Right kidney (tissue), 1 donor: ENCODE measurements at regions not wholly inside any gene's neighbourhood (a gene's known extent, or its start where the extent isn't known, plus 50 kb on each side); places are given as distances from the start of the nearest gene placed in this dataset.
"Not testable (repeated sequence)": the region's sequence is repeated elsewhere in the genome, so short reads cannot be mapped to it uniquely, and the experiment has no call there.

Experiments used
- DNase-seq: peaks from one replicate; pipeline ENCODE4 v3.0.0-alpha.2; 2016

DNA sequence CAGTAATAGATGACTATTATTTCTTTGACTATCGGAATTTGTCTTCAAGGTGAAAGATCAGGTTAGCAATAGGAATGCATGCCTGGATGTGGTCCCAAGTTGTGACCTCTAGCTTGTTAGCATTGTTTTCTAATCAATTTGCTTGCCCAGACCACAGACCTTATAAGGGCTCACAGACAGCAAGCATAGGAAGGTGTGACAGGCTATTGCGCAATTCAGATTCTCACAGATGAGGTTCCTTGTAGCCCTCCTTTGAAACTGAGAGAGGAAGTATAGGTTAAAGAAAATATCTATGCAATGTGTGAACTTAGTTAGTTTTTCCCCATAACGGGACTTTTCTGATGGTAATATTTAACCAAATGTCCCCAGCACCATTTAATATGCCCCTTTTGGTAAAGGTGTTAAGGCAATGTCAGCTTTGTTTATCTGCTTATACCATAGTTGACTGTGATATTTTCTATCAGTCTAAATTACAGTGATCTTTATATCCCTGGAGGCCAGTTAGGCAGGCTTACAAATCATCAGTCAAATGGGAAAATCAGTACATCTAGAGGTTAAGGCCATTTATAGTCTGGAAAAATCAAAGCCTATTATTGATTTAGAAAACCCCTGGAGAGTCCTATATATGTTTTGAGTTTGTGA, 168.1 kb upstream of the MBNL1 start:
- DNase-seq: no peak

DNA sequence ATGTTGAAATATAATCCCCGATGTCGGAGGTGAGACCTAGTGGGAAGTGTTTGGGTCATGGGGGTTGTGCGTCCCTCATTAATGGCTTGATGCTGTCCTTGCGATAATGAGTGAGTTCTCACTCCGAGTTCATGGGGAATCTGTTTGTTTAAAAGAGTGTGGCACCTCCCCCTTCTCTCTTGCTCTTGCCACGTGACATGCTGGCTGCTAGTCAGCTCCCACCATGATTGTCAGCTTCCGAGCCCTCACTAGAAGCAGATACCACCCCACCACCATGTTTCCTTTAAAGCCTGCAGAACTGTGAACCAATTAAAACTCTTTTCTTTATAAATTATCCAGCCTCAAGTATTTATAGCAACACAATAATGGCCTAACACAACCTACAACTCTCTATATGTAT, 166.3 kb upstream of the MBNL1 start:
- DNase-seq: no peak

DNA sequence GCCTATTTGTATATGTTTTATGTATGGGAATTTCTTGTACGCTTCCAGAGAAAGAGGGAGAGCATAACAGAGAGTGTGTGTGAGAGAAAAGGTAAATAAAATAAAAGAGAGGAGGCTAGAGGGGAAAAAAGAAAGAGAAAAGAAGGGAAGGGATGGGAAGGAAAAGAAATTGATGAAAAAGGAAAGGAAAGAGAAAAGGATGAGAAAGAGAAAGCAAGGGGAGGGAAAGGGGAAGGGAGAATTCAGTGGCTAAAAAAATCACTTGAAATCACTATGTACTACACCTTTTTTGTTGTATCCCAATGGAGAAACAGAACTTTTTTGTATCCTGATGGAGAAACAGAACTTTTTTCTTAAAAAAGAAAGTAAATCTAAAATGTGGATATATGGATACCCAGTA, 165.5 kb upstream of the MBNL1 start:
- DNase-seq: no peak

DNA sequence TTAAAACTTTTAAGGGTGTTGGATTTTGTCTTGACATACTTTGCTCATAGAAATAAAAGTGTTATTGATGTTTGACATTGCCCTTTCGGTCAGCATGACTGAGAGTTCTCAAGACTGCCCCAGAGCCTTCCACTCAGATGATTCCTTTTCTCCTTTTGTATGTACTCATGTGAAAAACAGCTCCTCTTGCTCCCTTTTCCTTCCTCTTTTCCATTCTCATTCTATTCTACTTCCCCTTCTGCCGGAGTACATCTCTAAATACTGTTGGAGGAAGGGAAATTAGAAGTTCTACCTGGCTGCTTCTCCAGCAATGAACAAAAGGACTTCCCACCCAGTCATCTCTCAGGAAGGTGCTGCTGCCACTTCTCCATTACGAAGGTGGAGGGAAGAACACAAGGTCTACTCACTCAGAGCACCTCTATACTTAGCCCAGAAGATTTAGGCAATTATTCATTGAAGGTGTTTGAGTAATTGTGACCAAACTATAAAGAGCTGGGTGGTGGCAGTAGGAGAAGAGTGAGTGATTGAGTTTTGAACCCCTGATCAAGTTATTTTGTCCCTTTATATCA, 163.8 kb upstream of the MBNL1 start:
- no peak for DNase-seq

DNA sequence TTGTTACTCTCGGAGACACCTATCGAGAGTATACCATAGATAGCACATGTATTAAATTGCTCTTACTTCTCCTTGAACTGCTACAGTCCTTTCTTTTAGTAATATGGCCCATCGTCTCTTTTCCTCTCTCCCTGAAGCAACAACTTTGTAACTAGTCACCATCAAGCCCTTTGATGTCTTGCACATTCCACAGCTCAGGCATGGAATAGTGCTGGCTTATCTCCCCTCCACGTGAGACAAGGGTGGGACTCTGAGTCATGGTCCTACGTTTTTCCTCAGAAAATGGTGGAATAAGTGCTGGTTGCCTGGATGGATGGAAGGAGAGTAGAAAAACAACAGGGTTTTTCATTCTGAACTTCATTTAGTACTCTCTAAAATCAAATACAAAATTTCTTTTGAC, 163.3 kb upstream of the MBNL1 start:
- no peak for DNase-seq

DNA sequence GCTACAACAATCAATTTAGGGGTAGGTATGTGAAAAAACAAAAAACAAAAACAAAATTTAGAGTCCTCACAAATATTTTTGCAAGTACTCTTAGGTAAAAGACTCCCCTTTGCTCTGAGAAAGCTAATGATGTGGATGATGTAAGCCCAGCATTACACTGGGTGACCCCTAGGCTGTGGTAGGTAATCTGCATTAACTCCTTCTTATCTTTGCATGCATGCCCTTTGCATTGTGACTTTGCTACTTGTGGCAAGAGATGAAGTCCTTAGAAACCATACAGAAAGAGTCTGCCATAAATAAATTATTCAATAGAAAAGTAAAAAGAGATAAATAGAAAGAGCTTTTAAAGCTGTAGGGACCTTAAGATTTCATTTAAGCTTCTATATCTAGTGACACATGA, 159.7 kb upstream of the MBNL1 start:
- DNase-seq: no peak

DNA sequence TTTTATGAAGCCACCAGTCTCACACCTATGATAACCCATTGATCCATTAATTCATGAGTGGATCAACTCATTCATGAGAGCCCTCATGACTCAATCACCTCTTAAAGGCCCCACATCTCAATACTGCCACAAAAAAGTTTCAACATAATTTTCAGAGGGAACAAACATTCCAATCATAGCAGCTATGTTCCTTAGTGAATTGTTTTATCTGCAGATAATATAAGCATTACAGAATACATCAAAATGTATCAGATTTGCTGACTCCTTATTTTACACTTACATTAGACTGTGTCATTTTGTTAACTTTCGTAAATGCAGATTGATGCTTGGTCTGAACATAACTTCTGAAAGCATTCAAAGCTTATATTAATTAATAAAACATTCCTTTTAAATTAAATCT, 155.3 kb upstream of the MBNL1 start:
- DNase-seq: no peak

DNA sequence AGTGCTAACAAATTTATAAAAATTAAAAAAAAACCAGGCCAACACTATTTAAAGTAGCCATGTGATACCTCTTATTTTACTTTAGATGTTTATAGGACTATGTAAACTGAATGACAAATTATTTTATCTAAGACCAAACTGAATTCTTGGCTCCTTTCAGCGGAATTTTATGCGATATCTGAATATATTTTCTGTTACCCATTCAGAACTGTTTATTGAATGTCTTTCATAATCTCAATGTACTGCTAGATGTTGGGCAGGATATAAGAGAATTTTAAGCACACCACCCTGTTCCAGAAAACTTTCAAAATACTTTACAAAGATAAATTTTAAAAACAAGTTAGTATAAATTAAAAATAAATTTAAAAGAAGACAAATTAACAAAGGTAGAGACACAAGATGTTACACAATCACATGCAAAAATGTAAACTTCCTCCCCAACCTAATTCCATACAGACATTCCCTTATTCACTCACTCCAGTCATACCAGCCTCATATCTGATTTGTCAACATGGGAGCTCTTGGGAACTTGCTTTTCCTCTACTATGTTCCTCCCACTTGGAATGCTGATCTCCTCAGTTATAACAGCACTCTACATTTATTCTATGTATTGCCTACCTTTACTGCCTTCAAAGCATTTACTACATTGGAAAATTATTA, 154.6 kb upstream of the MBNL1 start:
- no peak for DNase-seq

DNA sequence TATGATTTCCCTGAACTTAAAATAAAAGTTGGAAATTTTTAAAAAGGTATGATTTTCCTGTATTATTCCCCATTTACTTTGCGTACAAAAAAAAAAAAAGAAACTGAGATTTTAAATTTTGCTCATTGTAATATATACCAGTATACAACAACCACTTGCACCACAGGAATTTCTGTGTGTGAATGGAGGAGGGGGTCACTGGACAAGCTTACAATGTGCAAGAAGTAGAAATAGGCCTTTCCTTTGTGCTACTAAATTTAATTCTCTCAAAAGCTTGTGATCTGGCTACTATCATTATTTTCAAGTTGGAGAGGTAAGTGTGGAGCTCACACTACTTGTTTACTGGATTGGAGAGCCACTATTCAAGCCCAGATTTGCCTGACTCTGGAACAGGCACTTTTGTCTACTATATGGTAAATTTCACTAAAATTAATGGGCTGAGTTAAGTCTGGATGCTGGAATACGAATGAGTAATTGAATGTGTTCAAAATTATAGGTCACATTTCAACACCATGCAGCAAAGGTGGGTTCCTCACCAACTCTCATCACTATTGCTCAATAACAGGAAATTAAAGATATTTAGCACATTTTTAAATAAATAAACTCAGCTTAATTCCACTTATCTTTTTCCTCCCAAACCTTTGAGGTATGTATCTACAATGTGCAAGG, 148.0 kb upstream of the MBNL1 start:
- no peak for DNase-seq

DNA sequence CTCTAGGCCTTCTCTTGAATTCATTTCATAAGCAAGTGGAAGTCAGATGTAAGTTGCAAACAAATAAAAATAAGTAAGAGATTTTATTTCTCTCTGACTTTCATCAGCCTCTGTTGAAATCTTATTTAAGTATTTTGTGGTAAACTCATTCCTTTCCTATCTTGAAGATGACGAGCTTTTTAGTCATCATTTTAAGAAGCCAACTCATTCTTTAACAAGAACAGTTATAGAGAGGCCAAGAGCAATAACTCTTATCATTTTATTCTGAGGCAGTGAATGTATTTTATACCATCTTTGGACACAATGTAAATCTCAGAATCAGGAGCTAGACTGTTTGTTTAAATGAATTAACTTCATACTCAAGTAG, 147.5 kb upstream of the MBNL1 start:
- DNase-seq: no peak

DNA sequence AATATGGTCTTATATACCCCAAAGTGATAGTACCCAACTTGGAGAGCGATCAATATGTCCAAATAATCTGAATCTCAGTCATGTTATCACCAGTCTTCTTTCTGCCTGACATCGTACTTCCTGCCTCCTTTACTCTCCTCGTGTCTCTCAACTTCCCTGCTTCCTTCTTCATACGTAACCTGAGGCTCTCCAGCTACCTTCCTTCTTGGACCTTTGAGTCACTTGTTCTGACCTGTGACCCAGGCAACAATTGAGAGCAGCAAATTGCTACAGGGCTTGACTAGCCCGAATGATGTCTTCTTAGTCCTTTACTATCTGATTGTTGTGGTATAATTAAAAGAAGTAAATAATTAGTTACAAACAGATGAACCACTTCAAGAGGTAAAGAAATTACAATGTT, 145.9 kb upstream of the MBNL1 start:
- no peak for DNase-seq

DNA sequence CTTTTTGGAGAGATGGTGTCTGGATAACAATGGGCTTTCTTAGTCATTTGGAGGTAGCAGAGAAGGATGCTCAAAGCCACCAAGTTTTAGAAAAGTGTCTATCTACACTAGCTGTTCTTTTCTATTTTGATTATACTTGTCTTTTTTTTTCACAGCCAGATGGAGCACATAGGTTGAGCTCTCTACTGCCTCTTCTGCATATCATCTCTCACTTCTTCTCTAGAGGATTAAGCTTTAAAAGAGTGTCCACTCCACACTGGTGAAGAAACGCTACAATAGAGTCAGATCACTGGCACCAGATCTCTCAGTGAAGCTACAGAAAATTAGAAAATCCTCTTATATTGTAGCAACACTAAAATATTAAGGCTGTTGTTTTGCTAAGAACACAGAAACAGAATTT, 145.3 kb upstream of the MBNL1 start:
- no peak for DNase-seq

DNA sequence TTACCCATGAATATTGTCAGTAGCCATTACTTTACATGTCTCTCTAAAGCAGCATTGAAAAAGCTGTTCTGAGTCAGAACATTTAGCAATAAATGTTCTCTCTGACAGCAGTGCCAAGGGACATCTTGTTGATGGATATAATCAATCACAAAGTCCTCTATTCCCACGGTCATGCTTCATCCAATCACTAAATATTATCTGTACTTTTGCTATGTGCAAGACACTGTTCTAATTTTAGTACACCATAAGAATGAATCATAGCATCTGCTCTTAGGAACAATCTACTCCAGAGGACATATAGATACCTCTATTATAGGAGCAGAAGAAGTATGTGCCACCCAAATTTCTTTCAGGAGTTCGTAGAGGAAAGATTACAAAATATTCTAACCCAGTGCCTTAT, 142.5 kb upstream of the MBNL1 start:
- no peak for DNase-seq

DNA sequence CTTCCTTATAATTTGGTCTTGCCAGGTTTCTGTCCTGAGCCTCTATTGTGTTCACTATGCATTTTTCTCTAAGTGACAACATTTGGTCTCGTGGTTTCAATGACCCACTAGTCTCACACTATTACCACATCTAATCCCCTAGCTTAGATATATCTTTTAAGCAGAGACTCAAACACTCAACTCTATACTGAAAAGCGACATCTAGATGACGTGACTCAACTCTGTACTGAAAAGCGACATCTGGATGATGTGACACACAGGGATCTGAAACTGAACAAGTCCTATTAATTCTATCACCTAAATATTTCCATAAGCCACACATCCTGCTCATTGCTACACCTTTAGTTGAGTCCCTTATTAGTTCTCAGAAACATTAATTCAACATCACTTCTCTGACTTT, 141.7 kb upstream of the MBNL1 start:
- DNase-seq: no peak

DNA sequence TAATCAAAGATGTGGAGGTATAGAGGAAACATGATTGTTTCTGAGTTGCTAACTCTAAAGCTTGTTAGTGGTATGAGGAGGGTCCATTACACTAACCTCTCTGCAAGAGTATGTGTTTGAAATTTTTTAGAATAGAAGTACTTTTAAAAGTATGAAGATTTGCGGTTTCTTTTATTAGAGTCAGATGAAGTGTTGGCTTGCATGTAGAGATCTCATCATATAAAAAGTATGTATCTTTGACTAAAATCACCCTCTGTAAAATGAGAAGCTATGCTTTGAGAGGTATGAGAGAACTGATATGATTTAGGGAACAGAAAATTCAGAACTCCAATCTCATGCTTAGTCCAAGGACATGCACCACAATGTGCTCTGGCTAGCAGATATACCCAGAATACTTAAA, 140.4 kb upstream of the MBNL1 start:
- no peak for DNase-seq

DNA sequence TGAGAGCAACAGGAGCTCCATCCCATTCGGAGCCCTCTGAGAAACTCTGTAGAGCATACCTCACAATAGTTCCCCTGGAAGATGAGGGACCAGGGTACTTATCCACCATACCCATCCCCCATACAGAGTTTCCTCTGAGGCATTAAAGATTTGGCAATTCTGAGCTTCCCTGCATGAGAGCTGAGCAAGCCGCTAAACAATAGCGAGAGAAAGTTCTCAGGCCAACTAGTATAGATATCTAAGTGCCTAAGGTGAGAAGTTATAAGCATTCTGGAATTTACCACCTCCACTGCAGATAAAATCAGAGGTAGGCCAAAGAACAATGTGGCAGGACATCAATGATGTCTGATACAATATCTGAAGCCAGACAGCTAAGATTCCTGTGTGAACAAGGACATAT, 129.1 kb upstream of the MBNL1 start:
- DNase-seq: no peak

DNA sequence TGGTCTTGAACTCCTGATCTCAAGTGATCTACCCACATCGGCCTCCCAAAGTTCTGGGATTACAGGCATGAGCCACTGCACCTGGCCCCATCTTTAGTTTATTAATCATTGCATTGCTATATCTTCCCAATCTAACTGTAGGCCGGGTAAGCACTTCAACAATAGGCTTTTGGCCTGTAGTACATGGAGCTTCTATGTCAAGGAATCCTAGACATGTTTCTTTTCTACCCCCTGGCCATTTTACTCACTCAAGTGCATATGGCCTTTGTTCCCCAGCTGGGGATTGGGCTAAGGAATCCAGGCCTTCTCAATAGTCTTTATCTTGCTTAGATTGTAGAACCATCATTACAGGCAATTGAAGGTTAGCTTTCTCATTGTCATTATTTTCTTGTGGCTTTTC, 122.3 kb upstream of the MBNL1 start:
- no peak for DNase-seq

DNA sequence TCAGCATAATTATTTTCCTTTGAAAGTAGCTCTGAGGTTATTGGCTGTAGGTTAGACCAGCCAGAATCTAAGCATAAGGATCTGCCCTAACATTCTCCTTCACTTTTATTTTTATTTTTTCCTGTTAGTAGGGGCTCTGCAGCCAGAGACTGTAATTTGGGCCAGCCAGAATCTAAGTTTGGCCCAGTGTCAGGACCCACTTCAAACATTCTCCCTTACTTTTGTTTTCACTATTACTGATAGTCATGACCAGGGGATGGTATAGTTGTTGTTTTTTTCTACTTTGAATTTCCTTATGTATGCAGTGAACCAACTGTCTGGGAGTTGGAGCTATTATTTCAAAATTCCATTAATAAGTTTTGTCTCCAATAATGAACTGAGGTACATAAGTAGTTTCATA, 121.0 kb upstream of the MBNL1 start:
- DNase-seq: no peak

DNA sequence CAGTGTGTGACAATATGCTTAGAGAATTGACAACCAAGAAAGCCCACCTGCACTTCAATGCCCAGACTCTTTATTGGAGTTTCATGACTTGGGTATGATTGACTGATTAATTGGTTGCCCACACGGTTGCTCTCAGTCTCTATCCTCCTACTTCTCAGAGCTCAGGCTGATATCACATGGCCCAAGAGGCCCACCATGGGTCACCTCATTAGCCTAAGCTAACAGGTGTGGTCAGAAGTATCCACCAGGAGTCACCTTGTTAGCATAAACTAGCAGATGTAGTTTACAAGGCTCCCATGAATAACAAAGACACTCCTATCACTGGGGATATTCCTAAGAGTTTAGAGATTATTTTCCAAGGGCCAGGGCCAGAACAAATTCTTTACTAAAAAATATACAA, 120.2 kb upstream of the MBNL1 start:
- no peak for DNase-seq

DNA sequence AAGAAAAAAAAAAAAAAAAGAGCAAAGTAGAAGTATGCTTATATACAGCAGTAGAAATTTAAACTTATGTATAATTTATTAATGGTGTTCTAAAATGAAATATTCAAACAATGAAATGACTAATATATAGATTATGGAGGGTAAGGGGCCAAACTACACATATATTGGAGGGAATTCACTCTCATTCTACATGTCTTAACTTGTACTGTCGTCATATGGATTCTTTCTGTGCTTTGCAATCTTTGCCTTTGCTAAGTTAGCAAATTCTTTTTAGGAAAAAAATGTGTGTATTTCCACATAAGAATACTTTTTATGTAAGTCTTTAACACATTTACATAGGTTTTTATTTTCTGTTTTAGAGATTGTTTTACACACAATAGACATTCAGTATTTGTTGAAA, 118.9 kb upstream of the MBNL1 start:
- no peak for DNase-seq

DNA sequence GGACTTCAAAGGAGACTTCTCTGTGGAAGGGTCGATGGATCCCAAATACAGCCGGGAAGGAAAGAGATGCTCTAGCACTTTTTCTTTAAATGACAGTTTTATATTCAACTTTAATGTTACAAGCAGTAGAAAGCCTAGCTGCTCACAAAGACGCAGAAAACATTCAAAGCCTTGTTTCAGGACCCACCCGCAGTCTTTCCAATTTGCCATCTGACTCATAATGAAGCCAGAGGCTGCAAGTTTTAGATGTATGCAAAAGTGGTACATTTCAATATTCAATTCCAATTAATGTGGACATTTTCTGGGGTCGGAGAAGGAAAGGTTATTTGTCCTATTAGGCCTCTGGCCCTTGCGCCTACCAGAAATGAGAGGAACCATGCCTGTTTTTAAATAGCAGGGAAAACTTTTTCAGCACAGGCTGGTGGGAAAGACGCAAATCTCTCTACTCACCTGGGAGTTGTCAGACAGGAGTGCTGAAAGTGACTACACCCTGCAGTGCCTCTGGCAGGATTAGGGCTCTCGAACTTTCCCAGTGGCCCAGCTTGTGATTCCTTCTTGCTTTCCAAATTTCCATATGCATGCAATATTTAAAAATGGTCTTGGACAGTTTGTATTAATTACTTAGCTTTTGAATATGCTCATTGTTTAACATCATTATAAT, 117.4 kb upstream of the MBNL1 start:
- DNase-seq: no peak

DNA sequence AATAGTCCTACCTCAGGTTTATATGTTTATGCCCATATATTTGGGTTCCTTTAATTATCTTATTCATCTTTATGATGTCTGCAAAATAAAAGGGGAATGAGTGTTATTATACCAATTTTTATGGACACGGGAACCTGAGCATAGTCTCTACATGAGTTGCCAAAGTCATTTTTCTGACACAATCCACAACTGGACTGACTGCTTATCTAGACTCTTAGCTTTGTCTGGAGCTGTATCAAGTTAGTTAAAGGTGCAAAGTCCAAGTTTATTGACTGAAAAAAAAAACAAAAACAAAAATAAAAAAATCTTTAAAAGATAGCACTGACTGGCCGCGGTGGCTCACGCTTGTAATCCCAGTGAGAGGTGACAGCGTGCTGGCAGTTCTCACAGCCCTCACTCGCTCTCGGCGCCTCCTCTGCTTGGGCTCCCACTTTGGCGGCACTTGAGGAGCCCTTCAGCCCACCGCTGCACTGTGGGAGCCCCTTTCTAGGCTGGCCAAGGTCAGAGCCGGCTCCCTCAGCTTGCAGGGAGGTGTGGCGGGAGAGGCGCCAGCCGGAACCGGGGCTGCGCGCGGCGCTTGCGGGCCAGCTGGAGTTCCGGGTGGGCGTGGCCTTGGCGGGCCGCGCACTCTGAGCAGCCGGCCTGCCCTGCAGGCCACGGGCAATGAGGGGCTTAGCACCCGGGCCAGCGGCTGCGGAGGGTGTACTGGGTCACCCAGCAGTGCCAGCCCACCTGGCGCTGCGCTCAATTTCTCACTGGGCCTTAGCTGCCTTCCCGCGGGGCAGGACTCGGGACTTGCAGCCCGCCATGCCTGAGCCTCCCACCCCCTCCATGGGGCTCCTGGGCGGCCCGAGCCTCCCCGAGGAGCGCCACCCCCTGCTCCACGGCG, 116.6 kb upstream of the MBNL1 start:
- not testable (repeated sequence) for DNase-seq
